Sigmoid colon (tissue), 4 donors: ENCODE measurements at regions not wholly inside any gene's neighbourhood (a gene's known extent, or its start where the extent isn't known, plus 50 kb on each side); places are given as distances from the start of the nearest gene placed in this dataset.

ENCODE experiments used
- EP300 ChIP-seq, 4 donors: sonication (generic); formaldehyde crosslinking; IDR thresholded peaks; one replicate each; pipeline ENCODE4 v1.6.1; 2017; ENCODE audit warnings: antibody characterized with exemption in 4 of 4
- POLR2A ChIP-seq, 2 donors: fragments of 450-650 bp; IDR thresholded peaks; one replicate each; pipeline ENCODE4 v1.6.1; 2016; ENCODE audit warnings: antibody characterized with exemption in 2 of 2, mild to moderate bottlenecking in 2 of 2, moderate library complexity in 2 of 2
- POLR2AphosphoS5 ChIP-seq, 4 donors: sonication (generic); formaldehyde crosslinking; IDR thresholded peaks; one replicate each; pipeline ENCODE4 v1.6.1; 2017; ENCODE audit warnings: antibody characterized with exemption in 4 of 4
- TF ChIP-seq, protein P1 (sequence below), 4 experiments: fragments of 450-650 bp in 3 of 4; fragments of 200-600 bp in 1 of 4; IDR thresholded peaks; one replicate each; pipeline ENCODE4 v1.5.1; 2016 to 2019; ENCODE audit warnings: antibody characterized with exemption in 4 of 4, mild to moderate bottlenecking in 3 of 4, moderate library complexity in 2 of 4

GRCh38 chr12:58025431-58025830 is 84.1 kb downstream of the ATP23 start:
- TF ChIP-seq POLR2AphosphoS5 (IDR thresholded peaks at IDR 0.05) (no peak), POLR2A (IDR thresholded peaks at IDR 0.05) (no peak), EP300 (IDR thresholded peaks at IDR 0.05) (no peak)
- TF ChIP-seq, protein P1, sequence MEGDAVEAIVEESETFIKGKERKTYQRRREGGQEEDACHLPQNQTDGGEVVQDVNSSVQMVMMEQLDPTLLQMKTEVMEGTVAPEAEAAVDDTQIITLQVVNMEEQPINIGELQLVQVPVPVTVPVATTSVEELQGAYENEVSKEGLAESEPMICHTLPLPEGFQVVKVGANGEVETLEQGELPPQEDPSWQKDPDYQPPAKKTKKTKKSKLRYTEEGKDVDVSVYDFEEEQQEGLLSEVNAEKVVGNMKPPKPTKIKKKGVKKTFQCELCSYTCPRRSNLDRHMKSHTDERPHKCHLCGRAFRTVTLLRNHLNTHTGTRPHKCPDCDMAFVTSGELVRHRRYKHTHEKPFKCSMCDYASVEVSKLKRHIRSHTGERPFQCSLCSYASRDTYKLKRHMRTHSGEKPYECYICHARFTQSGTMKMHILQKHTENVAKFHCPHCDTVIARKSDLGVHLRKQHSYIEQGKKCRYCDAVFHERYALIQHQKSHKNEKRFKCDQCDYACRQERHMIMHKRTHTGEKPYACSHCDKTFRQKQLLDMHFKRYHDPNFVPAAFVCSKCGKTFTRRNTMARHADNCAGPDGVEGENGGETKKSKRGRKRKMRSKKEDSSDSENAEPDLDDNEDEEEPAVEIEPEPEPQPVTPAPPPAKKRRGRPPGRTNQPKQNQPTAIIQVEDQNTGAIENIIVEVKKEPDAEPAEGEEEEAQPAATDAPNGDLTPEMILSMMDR (IDR thresholded peaks at IDR 0.05), result no peak
